GM18909 (cell line): ENCODE measurements at regions not wholly inside any gene's neighbourhood (a gene's known extent, or its start where the extent isn't known, plus 50 kb on each side); places are given as distances from the start of the nearest gene placed in this dataset.

Experiments used
- ATAC-seq: cut with Tn5 transposase; IDR thresholded peaks from one replicate; pipeline ENCODE4 v1.9.1; 2021; ENCODE audit warnings: mild to moderate bottlenecking; ENCODE audit not compliant: unreplicated experiment, poor library complexity

DNA sequence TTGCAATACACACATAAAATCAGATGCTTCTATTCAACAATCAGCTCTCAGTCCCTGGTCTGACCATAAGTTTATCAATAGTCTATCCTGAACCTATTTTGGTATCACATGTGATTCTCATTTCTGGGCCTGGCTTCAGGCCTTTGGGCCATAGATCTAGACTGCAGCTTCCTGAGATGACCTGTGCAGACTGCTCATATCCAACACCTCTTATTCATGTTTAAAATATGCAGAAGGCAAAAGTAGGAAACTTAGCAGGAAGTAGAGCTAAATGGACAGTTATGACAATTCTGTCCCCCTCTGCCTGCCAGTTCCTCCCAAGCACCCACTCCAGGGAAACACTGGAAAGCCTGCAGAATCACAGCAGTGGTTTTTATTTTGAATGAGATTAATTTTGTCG lies 53.3 kb downstream of the C7orf25 start:
- ATAC-seq: no peak

DNA sequence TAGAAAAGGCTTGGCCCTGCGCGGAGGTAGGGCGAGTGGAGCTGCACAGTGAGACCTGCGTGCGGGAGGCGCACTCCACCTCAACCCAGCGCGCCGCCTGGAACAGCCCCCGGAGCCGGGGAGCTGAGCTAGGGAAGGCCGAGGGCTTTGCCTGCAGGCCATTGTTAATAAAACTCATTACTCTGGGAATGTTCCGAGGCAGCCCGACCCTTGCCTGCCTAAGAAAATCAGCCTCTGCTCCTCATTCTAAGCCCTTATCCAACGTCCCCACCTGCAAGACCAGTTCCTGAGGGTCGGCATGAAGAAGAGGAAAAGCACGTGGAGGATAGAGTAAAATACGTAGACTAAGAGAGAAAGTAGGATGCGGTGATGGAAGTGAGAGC lies 55.3 kb downstream of the C7orf25 start:
- ATAC-seq: no peak

DNA sequence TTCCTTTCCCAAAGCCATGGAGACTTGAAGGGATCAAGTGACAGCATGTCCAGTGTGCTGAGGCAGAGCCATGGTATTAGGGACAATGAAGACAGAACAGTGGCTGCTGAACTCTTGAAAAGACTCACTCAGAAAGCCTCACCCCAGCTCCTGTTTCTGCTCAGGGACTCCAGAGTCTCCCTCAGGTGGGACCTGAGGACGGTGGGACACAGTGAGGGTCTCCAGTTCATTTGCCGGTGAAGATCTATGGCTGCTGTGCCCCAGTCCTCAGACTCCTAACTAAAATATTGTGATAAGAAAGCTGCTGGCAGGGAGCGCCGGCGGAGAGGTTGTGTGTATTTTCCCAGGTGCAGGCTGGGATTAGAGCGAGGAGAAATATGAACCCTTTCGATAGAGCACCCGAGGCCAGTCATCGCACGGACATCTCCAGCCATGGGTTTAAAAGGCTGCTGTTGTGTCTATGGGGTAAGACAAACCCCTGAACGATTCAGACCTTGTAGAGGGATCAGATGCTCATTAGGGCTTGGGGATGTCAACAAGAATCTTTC lies 57.2 kb downstream of the C7orf25 start:
- ATAC-seq: no peak

DNA sequence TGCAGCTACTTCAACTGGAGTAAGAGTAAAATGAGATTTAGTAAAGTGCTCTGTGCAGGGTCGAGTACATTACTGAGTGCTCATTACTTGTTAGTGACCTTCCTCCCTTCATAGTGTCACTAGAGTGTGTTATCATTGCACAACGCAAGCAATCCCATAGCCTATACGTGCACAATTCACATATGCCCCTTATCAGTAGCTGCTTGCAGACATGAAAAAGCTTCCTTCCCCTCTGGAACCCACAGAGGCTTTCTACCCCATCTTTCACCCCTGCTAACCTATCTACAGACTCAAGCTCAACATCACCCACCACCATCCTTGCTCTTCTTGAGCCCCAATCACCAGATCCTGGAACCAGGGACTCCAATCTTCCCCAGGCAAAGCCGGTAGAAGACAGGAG lies 59.3 kb downstream of the C7orf25 start:
- ATAC-seq: no peak

DNA sequence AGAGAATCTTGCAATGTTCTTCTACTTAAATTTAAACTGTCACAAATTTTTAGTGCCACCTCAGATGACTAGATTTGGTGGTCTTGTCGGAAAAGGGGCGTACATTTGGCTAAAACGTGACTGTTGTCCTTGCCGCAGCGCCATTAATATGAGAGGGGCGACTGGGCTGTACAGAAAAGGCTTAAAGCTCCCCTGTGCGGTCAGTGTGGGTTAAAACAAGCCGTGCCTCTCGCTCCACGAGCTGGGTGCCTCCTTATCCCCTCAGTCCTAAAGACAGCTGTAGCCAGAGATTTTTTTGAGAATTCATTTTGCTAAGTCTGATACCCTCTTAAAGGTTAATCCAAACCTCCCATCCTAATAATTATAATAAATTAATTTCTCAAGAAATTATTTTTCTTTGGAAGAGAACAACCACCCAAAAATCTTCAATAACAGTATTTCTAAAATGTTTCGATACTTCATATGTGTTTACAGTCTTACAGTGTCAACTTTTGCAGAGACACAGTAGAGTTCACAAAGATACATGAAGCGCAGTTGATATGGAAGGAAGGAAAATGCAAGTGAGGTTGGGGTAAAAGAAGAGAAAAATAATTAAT lies 68.6 kb downstream of the C7orf25 start:
- ATAC-seq: peak; percentile 86

DNA sequence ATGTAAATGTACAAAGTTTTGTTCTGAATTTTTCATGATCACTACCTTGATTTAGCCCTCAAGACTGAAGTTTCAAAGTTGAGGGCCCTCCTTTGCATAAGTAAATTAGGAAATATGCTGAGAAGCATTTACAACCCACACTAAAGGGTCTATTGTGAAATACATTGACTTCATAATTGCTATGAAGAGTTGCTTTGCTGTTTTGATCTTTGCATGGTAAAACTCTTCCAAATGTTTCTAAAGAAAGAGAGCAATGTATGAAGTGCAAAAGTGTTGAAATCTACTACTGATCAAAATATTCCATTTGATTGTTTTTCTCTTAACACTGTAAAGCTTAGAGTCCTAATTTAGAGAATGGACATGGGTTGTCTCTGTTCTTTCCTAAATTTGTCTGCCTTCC lies 77.2 kb downstream of the C7orf25 start:
- ATAC-seq: no peak

DNA sequence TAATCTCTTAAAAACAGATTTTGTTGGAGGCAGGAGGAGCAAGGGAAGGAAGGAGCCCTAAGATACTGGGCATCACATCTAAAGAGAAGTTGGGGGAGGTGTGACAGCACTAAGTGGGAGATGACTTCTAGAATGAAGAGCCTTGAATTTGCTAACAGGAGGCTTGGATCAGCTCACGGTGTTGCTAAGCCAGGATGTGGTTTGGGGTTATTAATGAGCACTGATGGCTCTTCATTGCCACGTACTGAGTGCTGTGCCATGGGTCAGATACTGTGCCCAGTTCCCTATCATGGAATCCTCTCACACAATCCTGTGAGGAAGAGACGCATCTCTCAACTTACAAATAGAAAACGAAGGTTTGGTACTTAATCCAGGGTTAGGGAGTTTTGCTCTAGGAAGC lies 78.5 kb downstream of the C7orf25 start:
- peak; percentile 43 for ATAC-seq

DNA sequence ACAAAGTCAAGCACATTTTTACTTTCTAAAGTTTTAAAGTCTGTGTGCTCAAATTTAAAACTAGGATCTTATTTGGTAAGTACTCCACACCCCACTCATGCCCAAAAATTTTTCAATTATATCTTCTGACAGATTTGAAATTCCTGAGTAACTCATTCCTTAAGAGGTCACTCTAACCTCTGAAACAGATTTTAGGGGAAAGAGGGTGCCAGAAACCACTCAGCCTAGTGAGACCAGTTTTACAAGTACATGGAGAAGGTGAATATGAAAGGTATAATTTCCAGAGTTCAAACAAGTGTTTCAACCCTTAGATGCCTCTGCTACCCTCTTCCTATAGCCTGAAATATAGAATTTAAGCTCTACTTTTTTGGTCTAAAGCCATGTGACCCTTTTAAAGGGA lies 79.2 kb downstream of the C7orf25 start:
- ATAC-seq: no peak

DNA sequence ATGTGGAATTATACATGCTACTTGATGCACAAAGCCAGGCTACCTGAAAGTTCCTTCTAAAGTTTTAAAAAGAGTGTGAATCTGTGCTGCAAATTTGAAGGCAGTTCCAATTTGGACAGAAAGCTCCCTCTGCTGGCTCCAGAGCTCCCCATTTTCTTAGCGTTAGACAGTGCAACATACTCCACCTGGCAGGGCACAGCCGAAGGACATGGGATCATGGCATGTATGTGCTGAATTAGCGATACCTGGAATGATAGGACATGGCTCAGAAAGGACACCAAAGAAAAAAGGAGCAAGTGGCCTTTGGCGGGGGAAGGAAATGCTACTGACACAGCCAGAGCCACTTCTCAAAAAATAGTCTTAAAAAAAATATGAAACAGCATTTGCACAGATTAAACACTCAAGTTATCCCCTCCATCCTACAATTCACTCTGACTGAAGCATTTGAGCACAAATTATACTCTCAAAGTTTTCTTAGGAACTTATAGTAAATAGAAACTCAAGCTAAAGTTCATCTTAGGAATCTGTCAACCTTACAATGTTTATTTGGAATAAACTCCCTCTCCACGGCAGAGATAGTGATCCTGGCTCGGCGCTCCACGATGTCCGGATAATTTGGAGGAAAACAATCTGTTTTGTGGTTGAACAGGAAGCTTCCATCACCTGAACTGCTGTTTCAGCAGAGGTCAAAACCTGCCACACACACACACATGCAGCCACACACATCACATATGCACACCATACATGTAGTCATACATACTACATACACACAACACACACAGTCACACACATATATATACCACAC lies 80.0 kb downstream of the C7orf25 start:
- no peak for ATAC-seq

DNA sequence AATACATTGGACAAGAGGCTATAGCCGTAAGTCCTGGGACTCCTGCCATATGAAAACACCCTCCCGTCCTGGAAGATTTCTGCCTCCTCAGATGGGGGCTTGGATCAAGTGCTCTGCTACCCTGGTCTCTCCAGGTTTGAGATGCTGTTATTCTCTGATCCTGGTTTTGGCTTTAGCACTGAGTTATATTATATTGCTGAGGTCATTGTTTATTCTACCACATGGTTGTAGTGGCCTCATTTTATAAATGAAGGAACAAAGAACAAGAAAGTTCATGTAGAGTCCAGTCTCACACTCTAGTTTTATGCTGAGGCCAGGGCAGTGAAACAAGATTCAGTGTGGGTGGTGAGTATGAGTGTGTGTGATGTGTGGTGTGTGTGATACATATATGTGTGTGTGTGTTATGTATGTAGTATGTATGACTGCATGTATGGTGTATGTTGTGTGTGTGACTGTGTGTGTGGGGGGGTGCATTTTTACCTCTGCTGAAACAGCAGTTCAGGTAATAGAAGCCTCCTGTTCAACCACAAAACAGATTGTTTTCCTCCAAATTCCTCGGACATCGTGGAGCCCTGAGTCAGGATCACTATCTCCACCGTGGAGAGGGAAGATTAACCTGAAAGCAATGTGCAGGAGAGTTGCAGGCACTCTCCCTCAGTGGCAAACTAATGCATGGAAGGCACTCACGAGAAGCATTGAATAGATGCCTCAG lies 80.7 kb downstream of the C7orf25 start:
- ATAC-seq: no peak

DNA sequence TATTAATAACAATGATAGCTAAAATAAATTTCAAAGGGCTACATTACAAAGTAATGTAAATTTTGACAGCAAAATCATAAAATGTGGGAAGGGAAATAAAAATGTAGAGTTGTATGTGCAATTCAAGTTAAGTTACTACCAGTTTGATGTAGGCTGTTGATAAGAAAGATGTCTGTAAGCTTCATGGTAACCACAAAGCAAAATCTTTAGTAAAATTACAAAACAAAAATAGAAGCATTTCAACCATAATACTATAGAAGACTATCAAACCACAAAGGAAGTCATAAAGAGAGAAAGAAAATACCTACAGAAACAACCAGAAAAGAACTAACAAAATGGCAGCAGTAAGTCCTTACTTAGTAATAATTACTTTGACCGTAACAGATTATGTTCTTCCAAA lies 99.1 kb downstream of the C7orf25 start:
- no peak for ATAC-seq

DNA sequence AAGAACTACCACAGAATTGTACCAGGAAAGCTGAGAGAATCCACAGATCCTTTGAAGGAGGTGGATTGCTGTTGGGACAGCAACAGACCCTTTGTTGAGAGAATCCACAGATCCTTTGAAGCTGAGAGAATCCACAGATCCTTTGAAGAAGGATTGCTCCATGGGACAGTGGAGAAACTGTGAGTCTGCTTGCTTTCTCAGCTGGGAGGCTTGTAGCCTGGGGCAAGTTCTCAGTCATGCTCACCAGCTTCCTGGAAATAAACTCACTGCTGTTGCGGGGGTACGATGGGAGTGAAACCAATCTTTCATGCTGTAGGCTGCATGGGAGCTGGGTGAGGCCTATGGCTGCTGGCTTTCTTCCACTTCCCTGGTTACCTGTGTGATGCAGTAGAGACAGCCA lies 106.3 kb downstream of the C7orf25 start:
- ATAC-seq: no peak

DNA sequence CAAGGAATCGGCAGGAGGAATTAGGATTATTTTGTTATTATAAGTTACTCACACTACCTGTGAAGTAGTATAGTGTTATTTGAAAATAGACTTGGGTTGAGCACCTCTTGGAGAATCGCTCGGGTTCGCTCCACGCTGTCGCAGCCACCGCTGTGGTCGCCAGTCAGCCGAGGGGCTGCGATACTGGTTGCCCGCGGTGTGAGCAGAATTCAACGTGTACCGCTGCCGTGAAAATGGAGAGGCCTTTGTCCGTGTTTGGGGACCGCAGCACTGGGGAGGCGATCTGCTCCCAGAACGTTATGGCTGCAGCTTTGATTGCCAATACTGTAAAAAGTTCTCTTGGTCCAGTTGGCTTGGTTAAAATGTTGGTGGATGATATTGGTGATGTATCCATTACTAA lies 117.2 kb downstream of the C7orf25 start:
- no peak for ATAC-seq

DNA sequence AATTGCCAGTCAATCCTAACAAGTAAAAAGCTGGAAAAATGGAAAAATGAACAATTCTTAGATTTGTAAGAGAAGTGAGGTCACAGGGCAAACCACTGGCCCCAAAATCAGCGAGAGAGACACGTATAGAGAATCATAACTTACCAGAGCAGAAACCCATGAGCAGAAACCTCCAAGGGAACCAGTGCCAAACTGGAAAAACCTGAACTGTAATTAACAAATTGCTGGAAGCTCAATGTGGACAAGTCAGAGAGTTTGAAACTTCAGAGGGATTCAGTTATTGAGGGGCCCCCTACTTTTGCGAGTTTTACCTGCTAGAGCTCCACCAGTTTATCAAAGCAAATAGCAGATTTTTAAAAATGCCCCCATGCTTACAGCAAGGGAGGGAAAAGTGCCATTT lies 119.0 kb downstream of the C7orf25 start:
- no peak for ATAC-seq

DNA sequence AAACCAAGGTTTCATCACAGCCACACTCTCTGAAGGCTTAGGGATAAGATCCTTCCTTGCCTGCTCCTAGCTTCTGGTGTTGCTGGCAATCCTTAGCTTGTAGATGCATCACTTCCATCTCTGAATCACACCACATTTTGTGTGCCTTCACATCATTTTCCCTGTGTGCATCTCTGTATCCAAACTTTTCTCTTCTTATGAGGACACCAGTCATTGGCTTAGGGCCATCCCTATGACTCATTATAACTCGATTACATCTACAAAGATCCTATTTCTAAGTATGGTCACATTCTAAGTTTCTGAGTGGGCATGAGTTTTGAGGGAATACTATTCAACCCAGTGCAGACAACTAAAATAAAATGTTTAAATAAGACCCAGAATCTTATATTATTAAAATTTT lies 121.7 kb downstream of the C7orf25 start:
- no peak for ATAC-seq

DNA sequence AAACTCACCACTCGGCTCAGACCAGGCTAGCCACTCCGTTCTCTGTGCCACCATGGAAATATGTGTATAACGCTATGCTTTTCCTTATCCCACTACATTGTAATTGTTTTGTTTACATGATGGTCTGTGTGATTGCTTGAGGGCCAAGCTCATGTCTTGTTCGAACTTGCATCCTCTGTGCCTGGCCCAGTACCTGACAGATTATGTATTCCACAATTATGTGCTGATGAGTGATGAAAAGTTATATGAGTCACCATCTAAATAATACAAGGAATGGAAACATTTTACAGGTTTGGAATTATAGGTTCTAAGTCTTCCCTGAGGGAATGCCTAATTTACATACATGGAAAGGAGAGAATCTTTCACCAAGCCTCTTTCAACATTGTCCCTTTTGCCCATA lies 137.4 kb downstream of the C7orf25 start:
- no peak for ATAC-seq

DNA sequence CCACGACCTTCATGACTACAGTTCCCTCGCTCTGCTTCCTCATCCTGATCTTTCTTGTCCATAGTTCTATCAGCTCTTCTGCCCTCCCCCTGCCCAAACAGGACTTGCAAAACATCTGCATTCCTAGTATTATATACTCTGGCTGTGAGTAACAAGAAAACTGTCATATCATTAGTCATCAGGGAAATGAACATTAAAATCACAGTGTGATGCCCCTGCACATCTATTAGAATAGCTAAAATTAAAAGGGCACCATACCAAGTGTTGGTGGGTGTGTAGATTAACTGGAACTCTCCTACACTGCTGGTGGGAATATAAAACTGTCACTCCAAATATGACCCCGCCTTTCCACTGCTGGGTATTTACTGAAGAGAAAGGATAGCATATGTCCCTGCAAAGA lies 141.8 kb downstream of the C7orf25 start:
- no peak for ATAC-seq

DNA sequence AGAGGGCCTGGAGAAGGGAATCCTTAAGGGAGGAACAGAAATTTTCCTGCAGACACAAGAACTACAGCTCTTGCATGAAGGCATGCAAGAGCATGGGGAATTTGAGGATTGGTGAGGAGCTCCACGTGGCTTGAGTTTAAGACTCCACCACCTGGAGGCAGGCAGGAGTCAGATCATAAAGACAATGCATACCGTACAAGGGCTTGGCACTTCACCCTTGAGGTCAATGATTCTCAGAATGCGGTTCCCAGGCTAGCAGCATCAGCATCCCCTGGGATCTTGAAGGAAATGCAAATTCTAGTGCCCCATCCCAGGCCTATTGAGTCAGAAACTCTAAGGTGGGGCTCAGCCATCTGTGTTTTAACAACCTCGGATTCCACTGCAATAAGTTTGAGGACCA lies 143.8 kb downstream of the C7orf25 start:
- ATAC-seq: no peak

DNA sequence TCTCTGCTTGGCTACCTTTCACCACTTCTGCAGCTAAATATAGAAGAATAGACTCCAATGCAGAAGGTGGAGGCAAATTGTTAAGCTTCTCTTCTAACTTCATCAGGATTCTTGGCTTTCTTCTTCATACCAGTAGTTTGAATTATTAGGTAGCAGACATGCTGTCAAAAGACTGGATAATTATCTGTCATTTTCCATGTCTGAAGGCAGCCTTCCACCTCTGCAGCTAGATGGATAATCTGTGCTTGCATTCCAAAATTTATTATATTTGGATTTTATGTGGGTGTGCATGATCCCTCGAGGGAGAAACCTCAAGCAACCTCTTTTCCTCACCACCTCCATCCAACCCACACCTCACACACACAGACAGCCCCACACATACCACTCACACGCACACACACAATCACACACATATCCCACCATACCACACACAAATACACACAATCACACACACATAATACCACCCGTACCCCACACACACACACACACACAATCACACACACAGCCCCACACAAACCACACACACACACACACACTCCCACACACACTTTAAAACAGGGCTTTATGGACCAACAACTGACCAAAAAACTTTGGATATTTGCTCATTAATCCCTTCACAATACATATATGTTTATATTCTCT lies 145.0 kb downstream of the C7orf25 start:
- ATAC-seq: no peak

DNA sequence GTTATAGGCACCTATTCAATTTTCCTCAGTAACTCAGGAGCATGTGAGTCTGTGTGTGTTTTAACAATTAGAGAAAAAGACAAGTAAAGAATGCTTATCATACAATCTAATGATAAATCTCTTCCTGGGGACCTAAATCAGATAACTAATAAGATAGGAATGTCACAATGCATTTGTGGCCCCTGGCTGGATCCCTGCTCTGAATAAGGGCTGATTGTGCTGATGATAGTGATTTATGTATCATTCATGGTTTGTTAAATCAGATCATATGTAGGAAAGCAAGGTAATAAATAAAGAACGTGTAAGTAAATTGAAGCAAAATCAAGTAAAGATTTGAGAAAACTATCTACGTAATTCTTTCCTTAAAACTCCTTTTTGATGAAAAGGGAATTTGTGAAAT lies 145.9 kb downstream of the C7orf25 start:
- ATAC-seq: no peak

DNA sequence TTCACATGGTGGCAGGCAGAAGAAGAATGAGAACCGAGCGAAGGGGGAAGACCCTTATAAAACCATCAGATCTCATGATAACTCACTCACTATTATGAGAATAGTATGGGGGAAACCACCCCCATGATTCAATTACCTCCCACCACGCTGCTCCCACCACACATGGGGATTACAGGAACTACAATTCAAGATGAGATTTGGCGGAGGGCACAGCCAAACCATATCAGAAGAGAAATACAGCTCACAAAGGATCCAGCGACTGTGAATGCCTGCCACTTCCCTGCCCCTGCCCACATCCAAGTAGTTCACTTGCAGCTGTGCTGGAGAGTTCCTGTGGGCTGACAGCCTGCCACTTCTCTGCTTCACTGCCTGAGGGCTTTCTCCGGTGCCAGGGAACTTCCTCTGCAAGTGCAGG lies 148.7 kb downstream of the C7orf25 start:
- ATAC-seq: no peak
